ENCODE measurements at regions not wholly inside any gene's neighbourhood (a gene's known extent, or its start where the extent isn't known, plus 50 kb on each side); places are given as distances from the start of the nearest gene placed in this dataset.

DNA sequence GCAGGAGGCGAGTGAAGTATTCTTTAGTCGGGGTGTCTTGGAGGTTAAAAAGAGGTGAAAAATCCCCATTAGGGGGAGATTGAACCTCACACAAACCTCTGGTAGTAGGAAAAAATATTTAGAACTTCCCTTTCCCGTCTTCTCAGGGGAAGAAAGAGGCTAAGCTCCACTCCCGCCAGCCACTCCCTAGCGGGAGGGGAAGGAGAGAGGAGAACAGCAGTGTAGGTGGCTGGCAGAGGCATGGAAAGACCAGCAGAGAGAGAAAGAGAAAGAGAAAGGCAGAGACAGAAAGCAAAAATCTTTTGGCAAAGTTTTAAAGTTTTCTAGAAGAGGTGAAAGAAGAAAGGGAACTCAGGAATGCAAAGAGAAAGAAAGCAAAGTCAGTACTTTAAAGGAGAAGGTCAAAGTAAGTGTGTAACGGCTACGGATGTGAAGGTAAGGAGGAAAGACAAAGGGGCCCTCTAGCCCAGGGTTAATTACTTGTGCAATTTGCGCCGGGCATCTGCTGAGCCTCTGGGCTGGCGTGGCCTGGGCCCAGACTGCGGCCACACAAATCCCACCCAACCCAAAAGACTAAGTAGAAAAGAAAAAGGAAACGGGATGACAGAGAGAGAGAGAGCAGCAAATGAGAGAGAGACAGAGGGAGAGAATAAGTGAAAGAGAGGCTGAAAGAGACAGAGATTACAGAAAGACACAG lies 72.3 kb upstream of the ZNF746 start:
- H3K9me3 ChIP-seq, result peaks cover 8% of the 10 kb centered on the region
- H3K36me3 ChIP-seq, result peaks cover 0 to 12% of the 10 kb centered on the region in 2 donors
- H3K27ac ChIP-seq, result no peak overlapping the region
- H3K4me3 ChIP-seq, result no peak overlapping the region
- no peak for DNase-seq (ENCODE audit: extremely low spot score in 2 of 2)
- TF ChIP-seq POLR2A (IDR thresholded peaks at IDR 0.05), result no peak
- TF ChIP-seq POLR2AphosphoS5 (IDR thresholded peaks at IDR 0.05; ENCODE audit: insufficient read depth in 1 of 2, low read depth in 1 of 2), result no peak
- TF ChIP-seq, protein P1, sequence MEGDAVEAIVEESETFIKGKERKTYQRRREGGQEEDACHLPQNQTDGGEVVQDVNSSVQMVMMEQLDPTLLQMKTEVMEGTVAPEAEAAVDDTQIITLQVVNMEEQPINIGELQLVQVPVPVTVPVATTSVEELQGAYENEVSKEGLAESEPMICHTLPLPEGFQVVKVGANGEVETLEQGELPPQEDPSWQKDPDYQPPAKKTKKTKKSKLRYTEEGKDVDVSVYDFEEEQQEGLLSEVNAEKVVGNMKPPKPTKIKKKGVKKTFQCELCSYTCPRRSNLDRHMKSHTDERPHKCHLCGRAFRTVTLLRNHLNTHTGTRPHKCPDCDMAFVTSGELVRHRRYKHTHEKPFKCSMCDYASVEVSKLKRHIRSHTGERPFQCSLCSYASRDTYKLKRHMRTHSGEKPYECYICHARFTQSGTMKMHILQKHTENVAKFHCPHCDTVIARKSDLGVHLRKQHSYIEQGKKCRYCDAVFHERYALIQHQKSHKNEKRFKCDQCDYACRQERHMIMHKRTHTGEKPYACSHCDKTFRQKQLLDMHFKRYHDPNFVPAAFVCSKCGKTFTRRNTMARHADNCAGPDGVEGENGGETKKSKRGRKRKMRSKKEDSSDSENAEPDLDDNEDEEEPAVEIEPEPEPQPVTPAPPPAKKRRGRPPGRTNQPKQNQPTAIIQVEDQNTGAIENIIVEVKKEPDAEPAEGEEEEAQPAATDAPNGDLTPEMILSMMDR (IDR thresholded peaks at IDR 0.05), result no peak
- H3K27me3 ChIP-seq, result no peaks in the 10 kb centered on the region
- no peaks in the 10 kb centered on the region for H3K4me1 ChIP-seq
- intact Hi-C loops (cut with DNase I), result no loop called here

DNA sequence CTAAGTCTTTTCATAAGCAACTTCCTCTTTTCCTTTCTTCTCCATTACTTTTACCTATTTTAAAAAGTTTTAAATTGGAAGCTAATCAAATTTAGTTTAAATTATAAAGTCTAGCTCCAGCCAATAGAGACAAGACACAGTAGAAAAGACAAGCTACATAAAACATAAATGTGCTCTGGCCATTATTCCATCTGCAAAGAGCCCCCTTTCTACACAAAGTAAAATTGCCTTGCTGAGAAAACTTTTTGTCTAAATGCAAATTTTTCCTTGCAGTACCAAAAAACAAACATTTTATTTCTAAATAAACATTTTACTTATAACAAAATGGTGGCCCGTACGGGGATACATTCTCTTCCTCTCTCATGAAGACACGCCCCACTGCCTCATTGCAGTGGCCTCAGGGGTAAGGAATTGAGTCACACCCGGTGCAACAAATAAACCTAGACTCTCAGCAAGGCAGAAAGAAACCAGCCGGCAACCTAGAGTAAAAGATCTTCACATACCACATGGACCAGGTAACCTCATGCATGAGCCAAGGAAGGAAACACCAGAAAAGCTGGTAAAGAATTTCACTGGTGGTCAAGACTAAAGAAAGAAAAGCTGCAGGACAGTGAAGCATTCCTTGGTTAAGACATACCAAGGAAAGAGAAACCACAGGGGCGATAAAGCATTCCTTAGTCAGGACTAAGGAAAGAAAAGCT lies 71.6 kb upstream of the ZNF746 start:
- intact Hi-C loops (cut with DNase I), result no loop called here
- no peak for DNase-seq (ENCODE audit: extremely low spot score in 2 of 2)
- no peaks in the 10 kb centered on the region for H3K4me1 ChIP-seq

DNA sequence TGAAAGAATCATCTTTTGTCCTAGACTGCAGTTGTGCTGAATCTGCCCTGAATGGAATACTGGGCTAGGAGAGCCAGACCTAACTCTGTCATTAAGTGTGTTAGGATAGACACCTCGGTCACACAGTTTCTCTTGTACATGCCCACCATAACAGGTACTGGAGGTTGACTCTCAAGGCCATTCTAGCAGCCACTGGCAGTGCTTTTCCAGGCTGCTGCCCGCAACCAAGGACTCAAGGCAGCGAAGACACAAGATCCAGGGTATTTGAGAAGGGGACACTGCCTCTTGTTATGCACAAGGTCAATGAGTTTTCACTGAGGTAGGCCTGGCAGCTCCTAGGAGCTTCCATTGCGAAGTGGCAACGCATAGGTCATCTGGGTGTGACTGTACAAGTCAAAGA lies 70.6 kb upstream of the ZNF746 start:
- Histone ChIP-seq H3K4me1 (no peaks in the 10 kb centered on the region), H3K9me3 (no peaks in the 10 kb centered on the region), H3K4me3 (no peak overlapping the region), H3K27ac (no peak overlapping the region), H3K27me3 (no peaks in the 10 kb centered on the region), H3K36me3 (peaks cover 0 to 12% of the 10 kb centered on the region in 2 donors)
- intact Hi-C loops (cut with DNase I), result no loop called here
- TF ChIP-seq, protein P1 (IDR thresholded peaks at IDR 0.05), result no peak
- TF ChIP-seq POLR2A (IDR thresholded peaks at IDR 0.05), result no peak
- TF ChIP-seq POLR2AphosphoS5 (IDR thresholded peaks at IDR 0.05; ENCODE audit: insufficient read depth in 1 of 2, low read depth in 1 of 2), result no peak
- DNase-seq (ENCODE audit: extremely low spot score in 2 of 2), result no peak

More for the DNA sequence above, 71.6 kb upstream of the ZNF746 start:
- Histone ChIP-seq H3K27ac (no peak overlapping the region), H3K4me3 (no peak overlapping the region), H3K27me3 (no peaks in the 10 kb centered on the region), H3K9me3 (peaks cover 8% of the 10 kb centered on the region), H3K36me3 (peaks cover 0 to 12% of the 10 kb centered on the region in 2 donors)
- TF ChIP-seq POLR2AphosphoS5 (IDR thresholded peaks at IDR 0.05; ENCODE audit: insufficient read depth in 1 of 2, low read depth in 1 of 2) (no peak), POLR2A (IDR thresholded peaks at IDR 0.05) (no peak)
- TF ChIP-seq, protein P1 (IDR thresholded peaks at IDR 0.05), result no peak

DNA sequence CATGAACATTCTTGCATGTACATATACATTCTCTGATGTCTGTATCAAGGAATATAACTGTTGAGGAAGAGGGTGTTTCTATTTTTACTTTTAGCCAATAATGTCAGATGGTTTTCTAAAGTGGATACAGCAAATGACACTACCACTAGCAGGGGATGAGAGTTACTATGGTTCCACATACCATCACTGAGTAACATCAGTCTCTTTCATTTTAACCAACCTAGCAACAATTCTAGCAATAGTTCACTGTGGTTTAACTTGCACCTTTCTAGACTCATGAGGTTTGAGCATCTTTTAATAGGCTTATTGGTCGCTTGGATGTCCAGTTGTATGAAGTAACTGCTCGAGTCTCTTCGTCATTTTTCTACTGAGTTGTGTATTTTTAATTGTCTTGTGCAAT lies 68.5 kb upstream of the ZNF746 start:
- no peak for DNase-seq (ENCODE audit: extremely low spot score in 2 of 2)
- Histone ChIP-seq H3K9me3 (no peaks in the 10 kb centered on the region), H3K36me3 (peaks cover 0 to 12% of the 10 kb centered on the region in 2 donors), H3K27me3 (no peaks in the 10 kb centered on the region), H3K4me3 (no peak overlapping the region), H3K4me1 (no peaks in the 10 kb centered on the region), H3K27ac (no peak overlapping the region)
- TF ChIP-seq POLR2A (IDR thresholded peaks at IDR 0.05) (no peak), POLR2AphosphoS5 (IDR thresholded peaks at IDR 0.05; ENCODE audit: insufficient read depth in 1 of 2, low read depth in 1 of 2) (no peak)
- TF ChIP-seq, protein P1 (IDR thresholded peaks at IDR 0.05), result no peak
- intact Hi-C loops (cut with DNase I), result no loop called here

DNA sequence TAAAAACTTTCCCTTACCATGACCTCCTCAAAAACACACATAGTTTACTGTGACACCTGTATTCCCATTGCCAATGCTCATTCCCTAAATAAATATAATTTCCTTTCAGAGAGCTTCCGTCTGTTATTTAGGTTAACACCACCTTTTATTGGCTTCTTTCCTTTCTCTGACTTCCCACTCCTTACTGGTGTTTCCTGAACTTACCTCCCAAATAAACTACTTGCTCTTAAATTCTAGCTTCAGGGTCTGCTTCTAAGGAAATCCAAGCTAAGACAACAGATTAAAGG lies 67.4 kb upstream of the ZNF746 start:
- no peak overlapping the region for H3K27ac ChIP-seq
- peaks cover 0 to 12% of the 10 kb centered on the region in 2 donors for H3K36me3 ChIP-seq
- H3K9me3 ChIP-seq, result no peaks in the 10 kb centered on the region
- intact Hi-C loops (cut with DNase I), result no loop called here
- DNase-seq (ENCODE audit: extremely low spot score in 2 of 2), result no peak
- H3K4me3 ChIP-seq, result no peak overlapping the region
- H3K27me3 ChIP-seq, result no peaks in the 10 kb centered on the region
- no peak for TF ChIP-seq POLR2A (IDR thresholded peaks at IDR 0.05)
- TF ChIP-seq POLR2AphosphoS5 (IDR thresholded peaks at IDR 0.05; ENCODE audit: insufficient read depth in 1 of 2, low read depth in 1 of 2), result no peak
- TF ChIP-seq, protein P1 (IDR thresholded peaks at IDR 0.05), result no peak
- H3K4me1 ChIP-seq, result no peaks in the 10 kb centered on the region

Measured in vagina (tissue), 2 donors.